ENCODE measurements at regions not wholly inside any gene's neighbourhood (a gene's known extent, or its start where the extent isn't known, plus 50 kb on each side); places are given as distances from the start of the nearest gene placed in this dataset.

GRCh38 chrX:43605351-43605750, 50.7 kb upstream of the MAOA start:
- intact Hi-C loops (cut with micrococcal nuclease): no loop called here
- TF ChIP-seq CTCF (IDR thresholded peaks at IDR 0.05): no peak

More at GRCh38 chrX:43605351-43605750, 50.7 kb upstream of the MAOA start:
- H3K4me3 Mint-ChIP-seq: no peak overlapping the region
- CTCF ChIA-PET: no interaction called here
- no peaks in the 10 kb centered on the region for H3K9me3 Mint-ChIP-seq
- no peak overlapping the region for H3K27ac Mint-ChIP-seq
- no peak for DNase-seq
- no peaks in the 10 kb centered on the region for H3K36me3 Mint-ChIP-seq (ENCODE audit: low read depth)
- ATAC-seq: no peak
- H3K27me3 Mint-ChIP-seq: no peaks in the 10 kb centered on the region
- no peaks in the 10 kb centered on the region for H3K4me1 Mint-ChIP-seq (ENCODE audit: low read depth)
- POLR2A ChIA-PET: no interaction called here

All from activated CD8-positive, alpha-beta T cell treated with anti-CD3 and anti-CD28 coated beads for 36 hours (primary cell).